HPDE6-E6E7 (cell line): ENCODE measurements at regions not wholly inside any gene's neighbourhood (a gene's known extent, or its start where the extent isn't known, plus 50 kb on each side); places are given as distances from the start of the nearest gene placed in this dataset.

Source experiments
- DNase-seq: peaks from one replicate; pipeline ENCODE4 v3.0.0; 2011; ENCODE audit warnings: missing footprints; ENCODE audit errors: extremely low spot score

DNA sequence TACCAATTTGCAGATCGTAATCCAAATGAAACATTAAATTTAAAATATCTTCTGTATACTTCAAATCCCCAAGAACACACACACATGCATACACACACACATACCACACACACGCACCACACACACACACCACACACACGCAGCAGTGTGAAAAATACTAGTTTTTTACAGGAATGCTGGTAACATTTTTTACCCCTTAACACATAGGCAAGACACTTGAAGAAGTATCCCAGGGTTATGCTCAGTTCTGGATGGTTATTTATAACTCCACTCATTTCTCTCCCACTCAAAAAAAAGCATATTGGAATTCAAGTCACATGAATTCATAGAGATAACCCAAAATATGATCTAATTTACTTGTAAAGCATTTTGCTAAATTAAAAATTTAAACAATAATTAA, 325.5 kb upstream of the SLC7A11 start:
- DNase-seq = no peak

GRCh38 chr4:138565576-138565975, 323.4 kb upstream of the SLC7A11 start:
- no peak for DNase-seq

- DNase-seq = no peak
These were observed 320.4 kb upstream of the SLC7A11 start for GRCh38 chr4:138562544-138562991.

GRCh38 chr4:138561906-138562305, 319.8 kb upstream of the SLC7A11 start:
- no peak for DNase-seq

- DNase-seq = no peak
These were observed 319.2 kb upstream of the SLC7A11 start for GRCh38 chr4:138561276-138561880.

DNA sequence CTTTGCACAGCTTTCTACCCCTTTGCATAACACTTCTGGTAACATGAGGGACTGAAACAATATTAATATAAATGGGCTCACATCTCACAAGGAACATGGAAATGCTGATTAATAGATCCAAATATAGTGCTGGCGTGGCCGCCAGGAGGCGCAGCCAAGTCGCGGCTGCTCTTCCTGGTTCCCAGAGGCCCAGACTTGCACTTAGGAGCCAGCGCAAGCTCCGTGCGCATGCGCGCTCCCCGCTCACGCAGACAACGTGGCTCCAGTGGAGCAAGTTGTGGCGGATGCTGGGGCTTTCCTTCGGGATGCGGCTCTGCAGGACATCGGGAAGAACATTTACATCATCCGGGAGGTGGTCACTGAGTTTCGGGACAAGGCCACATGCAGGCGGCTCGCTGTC, 318.3 kb upstream of the SLC7A11 start:
- DNase-seq = no peak

DNA sequence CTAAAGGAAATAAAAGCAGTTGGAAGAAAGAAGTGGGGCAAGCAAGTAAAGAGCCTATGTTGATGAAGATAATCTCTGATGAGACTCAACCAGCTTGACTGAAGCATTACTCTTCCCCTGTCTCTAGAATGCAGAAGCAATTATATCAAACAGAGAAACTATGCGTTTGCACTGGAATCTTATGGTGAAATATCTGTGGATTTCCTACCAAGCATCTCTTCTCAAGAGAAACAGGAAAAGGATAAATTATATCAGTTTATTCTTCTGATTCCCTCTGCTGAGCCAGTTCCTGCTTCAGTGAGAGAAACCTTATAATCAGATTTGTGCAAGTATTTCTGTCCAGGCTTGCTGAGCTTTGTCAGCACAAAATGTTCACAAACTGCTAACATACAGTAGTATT, 316.7 kb upstream of the SLC7A11 start:
- no peak for DNase-seq

DNA sequence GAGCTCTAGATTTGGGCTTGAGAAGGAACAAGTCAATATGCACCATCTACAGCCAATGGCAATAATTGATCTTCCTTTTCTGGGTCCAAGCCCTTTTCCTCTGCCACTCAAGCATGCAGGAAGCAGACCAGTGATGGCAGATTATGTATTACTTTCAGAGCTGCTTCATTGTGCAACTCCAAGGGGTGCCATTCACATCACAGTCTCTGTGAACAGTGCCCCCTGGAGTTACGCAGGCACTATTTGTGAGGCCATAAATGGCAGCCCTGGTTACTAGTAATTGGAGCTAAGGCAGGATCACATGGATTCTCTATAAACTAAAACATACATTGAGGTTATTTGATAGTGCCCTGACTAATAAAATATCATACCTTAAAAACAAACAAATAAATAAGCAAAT, 313.4 kb upstream of the SLC7A11 start:
- DNase-seq = no peak

DNA sequence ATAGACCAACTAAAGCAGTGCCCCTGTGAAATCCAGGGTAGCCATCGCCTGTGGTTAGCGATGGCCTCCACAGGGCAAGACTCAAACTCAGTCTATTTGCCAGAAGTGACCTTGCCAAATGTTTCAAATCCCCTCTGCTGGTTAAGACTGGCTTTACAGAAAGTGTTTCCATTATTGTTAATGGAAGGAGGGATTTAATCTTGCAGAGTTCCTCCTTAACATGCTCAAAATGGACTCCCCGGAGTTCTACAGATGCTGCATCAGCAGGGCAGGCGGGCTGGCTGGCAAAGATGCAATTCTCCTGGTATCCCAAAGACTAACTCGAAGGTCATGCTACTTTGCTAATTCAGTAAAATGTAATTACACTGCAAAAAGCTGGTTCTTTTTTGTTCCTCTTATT, 313.0 kb upstream of the SLC7A11 start:
- no peak for DNase-seq

- DNase-seq = no peak
These were observed 311.1 kb upstream of the SLC7A11 start for GRCh38 chr4:138553001-138553845.

DNA sequence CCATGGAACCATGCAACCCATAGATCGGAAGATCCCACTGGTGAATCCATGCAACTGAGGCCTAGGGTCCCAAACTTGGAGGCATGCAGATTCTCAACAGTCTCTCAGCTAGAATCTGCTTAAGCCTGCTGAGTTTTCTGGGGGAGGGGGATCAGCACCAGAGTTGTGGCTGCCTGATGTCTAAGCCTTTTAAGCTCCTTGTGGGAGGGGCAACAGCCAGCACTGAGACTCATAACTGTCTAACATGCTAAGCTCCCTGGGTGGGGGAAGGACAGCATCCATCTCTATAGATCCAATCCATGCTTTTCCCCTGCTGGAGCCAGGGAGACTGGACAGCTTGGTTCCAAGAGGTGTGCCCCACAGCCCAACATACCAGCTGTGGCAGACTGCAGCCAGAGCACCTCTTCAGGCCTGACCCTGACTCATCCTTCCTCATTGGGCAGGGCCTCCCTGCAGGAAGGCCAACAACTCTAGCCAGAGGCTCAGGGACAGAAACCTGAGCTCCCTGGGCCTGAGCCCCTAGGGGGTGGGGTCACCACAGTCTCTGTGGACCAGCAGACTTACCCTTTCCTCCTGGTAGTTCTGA, 300.1 kb upstream of the SLC7A11 start:
- DNase-seq = no peak

DNA sequence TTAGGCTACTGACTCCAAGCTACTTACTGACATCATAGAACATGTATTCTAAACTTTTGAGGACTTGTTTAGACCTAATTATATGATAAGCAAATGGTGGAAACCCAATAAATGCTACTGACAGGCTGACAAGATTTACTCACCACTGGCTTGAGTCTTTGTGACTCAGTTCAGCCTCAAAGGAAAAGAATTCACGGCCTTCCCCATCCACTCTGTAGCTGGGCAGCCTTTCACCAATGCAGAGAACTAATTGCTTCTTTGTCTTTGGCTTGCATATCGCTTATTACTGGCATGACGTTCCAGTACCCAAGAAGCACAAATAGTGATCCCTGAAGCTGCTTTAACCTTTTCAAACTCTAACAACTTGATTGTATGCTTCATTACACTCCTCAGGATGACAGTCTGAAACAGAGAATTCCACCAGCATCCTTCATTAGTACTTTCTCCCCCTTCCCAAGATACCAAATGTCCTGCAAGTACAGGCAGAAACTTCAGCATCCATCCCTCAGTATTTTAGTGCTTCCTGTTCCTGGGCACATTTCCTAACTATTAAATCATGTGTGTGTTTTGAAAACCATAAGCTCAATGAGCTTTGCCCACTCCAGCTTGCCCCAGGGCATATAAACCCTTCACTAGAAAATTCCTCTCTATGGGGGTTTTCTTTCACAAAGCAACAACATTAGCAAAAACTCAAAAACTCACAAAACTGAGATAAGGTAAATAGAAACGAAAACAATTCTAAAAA, 298.1 kb upstream of the SLC7A11 start:
- no peak for DNase-seq

- no peak for DNase-seq
These were observed 296.6 kb upstream of the SLC7A11 start for GRCh38 chr4:138538743-138539142.

DNA sequence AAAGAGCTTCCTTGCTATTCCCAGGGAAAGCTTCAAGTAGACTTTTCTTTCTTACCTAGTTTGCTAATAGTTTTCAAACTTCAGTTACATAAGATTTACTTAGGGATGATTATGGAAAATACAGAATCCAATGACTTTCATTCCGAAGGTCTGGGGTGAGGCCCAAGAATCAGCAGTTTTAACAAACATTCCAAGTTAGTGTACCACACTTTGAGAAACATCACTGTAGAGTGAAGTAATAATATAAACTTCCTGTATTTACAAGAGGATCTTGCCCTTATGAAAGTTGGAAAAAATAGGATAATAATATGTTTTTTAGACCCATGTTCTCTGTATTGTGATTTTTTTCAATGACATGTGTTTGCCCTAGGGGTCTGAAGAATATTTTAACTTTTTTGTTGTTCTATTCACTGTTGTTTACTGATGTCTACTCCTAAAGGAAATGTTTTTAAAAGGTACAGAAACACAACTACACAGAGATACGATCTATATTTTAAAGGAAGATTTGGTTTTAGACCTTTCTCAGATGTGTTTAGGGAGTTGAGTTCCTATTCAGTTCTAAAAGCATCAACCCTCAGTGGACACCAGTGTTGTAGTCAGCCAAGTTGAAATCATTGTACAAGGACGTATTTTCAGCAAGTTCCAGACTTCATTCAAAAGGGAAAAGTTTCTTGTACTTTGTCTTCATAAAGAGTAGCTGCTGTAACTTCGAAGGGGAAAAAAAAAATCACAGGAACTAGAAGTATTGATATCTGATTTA, 295.8 kb upstream of the SLC7A11 start:
- no peak for DNase-seq

DNA sequence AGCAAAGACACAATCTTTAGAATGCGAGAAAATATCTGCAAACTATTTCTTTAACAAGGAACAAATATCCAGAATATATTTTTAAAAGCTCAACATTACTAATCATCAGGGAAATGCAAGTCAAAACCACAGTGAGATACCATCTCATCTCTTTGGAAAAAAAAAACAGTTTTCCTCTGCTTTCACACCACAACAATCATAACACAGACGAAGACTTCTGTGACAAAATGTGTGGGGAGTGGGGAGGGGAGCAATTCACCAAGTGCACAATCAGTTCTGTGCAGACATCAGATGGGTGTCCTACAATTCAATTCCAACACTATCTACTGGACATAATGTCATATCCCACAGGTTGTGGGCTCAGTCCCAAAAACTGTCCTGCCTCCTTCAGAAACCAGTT, 293.2 kb upstream of the SLC7A11 start:
- no peak for DNase-seq

DNA sequence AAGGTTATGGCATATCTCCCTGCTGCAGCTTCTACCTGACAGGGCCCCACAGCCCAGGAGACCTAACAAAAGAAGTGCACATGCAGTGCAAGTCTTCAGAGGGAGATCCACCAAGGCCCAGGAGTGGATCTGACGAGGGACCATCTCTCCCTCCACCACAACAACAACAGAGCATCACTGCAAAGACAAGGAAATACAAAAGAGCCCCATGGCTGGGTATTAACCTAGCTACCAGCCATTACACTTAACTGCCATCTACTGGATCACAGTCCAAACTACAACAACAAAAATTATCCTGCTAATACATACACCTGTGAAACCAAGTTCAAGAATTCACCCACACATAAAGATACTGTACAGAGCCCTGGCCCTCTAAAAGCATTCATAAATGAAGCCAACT, 280.2 kb upstream of the SLC7A11 start:
- DNase-seq = peak; percentile 28

- no peak for DNase-seq
These were observed 279.7 kb upstream of the SLC7A11 start for GRCh38 chr4:138521809-138522208.

- DNase-seq = no peak
These were observed 277.3 kb upstream of the SLC7A11 start for GRCh38 chr4:138519436-138519835.

- DNase-seq = no peak
These were observed 271.4 kb upstream of the SLC7A11 start for GRCh38 chr4:138513535-138513934.

DNA sequence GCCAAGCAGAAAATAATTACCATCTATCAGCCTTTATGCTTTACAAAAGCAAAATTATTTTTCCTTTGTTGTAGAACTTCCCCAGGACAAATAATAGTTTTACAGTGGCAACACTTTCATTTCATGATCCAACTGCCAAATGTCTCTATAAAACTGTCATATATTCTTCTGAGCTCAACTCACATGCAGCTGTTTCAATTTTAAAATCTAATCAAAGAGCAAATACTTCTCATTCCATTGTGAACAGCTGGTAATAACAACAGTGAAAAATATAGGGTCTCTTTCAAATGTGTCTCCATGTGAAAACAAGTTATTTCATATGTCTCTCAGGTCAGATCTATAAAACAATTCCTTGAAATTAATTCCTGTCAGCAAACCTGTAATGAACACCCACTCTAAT, 270.6 kb upstream of the SLC7A11 start:
- DNase-seq = no peak

GRCh38 chr4:138510053-138510452, 267.9 kb upstream of the SLC7A11 start:
- no peak for DNase-seq

- no peak for DNase-seq
These were observed 267.2 kb upstream of the SLC7A11 start for GRCh38 chr4:138509346-138509745.
